ENCODE measurements at regions not wholly inside any gene's neighbourhood (a gene's known extent, or its start where the extent isn't known, plus 50 kb on each side); places are given as distances from the start of the nearest gene placed in this dataset.

DNA sequence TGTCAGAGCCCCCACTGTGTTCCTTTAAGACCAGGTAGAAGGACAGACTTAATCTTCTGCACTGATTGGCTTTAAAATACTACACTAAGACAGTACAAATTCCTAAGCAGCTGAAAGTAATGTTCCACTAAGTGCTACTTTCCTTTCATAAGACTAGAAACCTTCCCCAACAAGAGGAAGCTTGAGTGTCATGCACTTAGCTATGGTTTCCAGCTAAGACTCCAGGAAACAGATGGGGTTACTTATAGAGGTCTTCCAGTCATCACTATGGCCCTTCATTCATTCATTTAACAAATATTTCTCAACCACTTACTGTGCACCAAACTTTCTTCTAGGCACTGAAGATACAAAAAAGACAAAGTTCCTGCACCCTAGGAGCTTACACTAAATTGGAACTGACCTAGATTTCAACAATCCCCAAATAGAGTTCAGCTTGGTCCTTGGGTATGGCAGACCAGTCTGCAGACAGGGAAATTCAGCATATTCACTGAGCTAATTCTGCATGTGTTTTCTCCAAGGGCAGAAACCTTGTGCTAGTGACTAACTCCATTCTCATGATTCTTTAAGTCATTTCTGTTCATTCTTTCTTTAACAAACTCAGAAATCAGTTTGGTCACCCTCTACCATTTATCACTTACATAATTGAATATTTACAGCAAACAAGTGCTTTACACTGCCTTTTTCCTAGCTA, 178.4 kb upstream of the MTNR1B start:
- no peak overlapping the region for H2AFZ ChIP-seq (ENCODE audit: low read length)
- H3K4me1 Mint-ChIP-seq = peaks cover 39 to 44% of the 10 kb centered on the region in 2 experiments
- peaks cover 10% of the 10 kb centered on the region for H3K4me1 ChIP-seq (ENCODE audit: insufficient read depth, low read length)
- H3K4me2 ChIP-seq (ENCODE audit: insufficient read depth, insufficient read length, low read length) = no peak overlapping the region
- no peak overlapping the region for H3K56ac ChIP-seq (ENCODE audit: insufficient read length, low read depth, low read length)
- no peaks in the 10 kb centered on the region for H3K23me2 ChIP-seq (ENCODE audit: insufficient read length, low read depth, low read length, poor library complexity, severe bottlenecking)
- H3K4me3 Mint-ChIP-seq = no peak overlapping the region
- H2BK12ac ChIP-seq (ENCODE audit: insufficient read length, low read depth, low read length) = no peak overlapping the region
- H2BK15ac ChIP-seq (ENCODE audit: low read depth, low read length) = no peak overlapping the region
- no peak overlapping the region for H3K9ac ChIP-seq (ENCODE audit: extremely low read depth, insufficient read length, low read length)
- TF ChIP-seq, protein P1, sequence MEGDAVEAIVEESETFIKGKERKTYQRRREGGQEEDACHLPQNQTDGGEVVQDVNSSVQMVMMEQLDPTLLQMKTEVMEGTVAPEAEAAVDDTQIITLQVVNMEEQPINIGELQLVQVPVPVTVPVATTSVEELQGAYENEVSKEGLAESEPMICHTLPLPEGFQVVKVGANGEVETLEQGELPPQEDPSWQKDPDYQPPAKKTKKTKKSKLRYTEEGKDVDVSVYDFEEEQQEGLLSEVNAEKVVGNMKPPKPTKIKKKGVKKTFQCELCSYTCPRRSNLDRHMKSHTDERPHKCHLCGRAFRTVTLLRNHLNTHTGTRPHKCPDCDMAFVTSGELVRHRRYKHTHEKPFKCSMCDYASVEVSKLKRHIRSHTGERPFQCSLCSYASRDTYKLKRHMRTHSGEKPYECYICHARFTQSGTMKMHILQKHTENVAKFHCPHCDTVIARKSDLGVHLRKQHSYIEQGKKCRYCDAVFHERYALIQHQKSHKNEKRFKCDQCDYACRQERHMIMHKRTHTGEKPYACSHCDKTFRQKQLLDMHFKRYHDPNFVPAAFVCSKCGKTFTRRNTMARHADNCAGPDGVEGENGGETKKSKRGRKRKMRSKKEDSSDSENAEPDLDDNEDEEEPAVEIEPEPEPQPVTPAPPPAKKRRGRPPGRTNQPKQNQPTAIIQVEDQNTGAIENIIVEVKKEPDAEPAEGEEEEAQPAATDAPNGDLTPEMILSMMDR (conservative IDR thresholded peaks at IDR 0.05) = no peak
- no peak overlapping the region for H2BK5ac ChIP-seq (ENCODE audit: insufficient read length, low read length)
- H3K27ac ChIP-seq (ENCODE audit: insufficient read length, low read depth, low read length) = no peak overlapping the region
- no peaks in the 10 kb centered on the region; a peak in 2 of 5 replicates for H3K9me3 Mint-ChIP-seq
- H3K79me1 ChIP-seq (ENCODE audit: insufficient read depth, low read depth, low read length, poor library complexity, severe bottlenecking) = no peaks in the 10 kb centered on the region
- H3K36me3 Mint-ChIP-seq (ENCODE audit: insufficient read depth in 1 of 3, low read depth in 3 of 3) = peaks cover 6 to 30% (median 25%) of the 10 kb centered on the region in 3 experiments; a peak in 5 of 7 replicates
- no peaks in the 10 kb centered on the region for H3K79me2 ChIP-seq (ENCODE audit: insufficient read depth, low read length)
- H2BK120ac ChIP-seq (ENCODE audit: low read depth, low read length, poor library complexity, severe bottlenecking) = no peak overlapping the region
- H4K20me1 ChIP-seq (ENCODE audit: control insufficient read depth, insufficient read depth, insufficient read length) = no peaks in the 10 kb centered on the region
- H4K5ac ChIP-seq (ENCODE audit: insufficient read length, low read depth, low read length) = no peak overlapping the region
- no peak overlapping the region for H3K4ac ChIP-seq (ENCODE audit: low read depth, low read length)
- no peak overlapping the region for H3K18ac ChIP-seq (ENCODE audit: insufficient read length, low read depth, low read length)
- no peaks in the 10 kb centered on the region for H3K27me3 ChIP-seq (ENCODE audit: insufficient read depth, low read length)
- H3K23ac ChIP-seq (ENCODE audit: insufficient read length, low read depth, low read length) = no peak overlapping the region
- H3K9me3 ChIP-seq (ENCODE audit: control insufficient read depth, low read depth, low read length) = no peaks in the 10 kb centered on the region
- H3K14ac ChIP-seq (ENCODE audit: insufficient read depth, low read length) = no peak overlapping the region
- H3K27me3 Mint-ChIP-seq (ENCODE audit: low read depth) = no peaks in the 10 kb centered on the region
- no peak overlapping the region for H2BK20ac ChIP-seq (ENCODE audit: low read depth, low read length, poor library complexity, severe bottlenecking)
- H3K27ac Mint-ChIP-seq = no peak overlapping the region
- no peak overlapping the region for H3T11ph ChIP-seq (ENCODE audit: low read length)
- H4K8ac ChIP-seq (replicated peaks; ENCODE audit: insufficient read length, low read depth, low read length) = no peak overlapping the region
- no peak for DNase-seq
- H4K91ac ChIP-seq (ENCODE audit: insufficient read length, low read depth, low read length) = no peak overlapping the region
- no peak overlapping the region for H2AK5ac ChIP-seq (ENCODE audit: insufficient read length, low read length)
